ENCODE measurements at regions not wholly inside any gene's neighbourhood (a gene's known extent, or its start where the extent isn't known, plus 50 kb on each side); places are given as distances from the start of the nearest gene placed in this dataset.
"Not testable (repeated sequence)": the region's sequence is repeated elsewhere in the genome, so short reads cannot be mapped to it uniquely, and the experiment has no call there.

DNA sequence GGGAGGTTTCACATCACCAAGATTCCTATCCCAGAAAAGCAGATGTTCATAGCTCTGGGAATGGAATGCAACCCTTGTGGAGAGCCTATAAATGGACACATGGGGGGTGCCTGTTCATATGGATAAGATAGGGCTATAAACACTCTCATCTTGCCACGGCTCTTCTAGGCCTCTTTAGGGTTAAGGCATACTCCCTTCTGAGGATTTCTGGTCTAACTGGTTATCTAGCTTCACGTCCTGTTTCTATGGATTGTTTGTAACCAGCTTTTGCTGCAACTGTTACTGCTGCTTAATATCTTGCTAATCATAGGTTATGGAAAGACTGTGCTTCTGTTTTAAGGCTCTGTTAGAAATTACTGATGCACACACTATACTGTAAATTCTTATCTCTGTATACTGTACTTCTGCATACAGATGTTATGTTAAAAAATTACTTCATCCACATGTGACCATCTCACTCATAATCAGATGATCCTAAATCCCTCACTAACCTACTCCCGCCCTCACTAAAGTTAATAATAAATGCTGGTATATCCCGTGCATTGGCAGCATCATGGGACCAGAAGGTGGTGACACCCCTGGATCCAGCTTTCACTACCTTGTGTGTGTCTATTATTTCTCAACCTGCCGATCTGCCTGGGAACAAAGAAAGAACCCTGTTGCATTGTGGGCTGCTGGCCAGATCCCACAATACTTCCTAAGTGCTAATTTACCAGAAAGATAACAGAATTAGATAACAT, 68.7 kb downstream of the PRKAB2 start:
- not testable (repeated sequence) for DNase-seq

GRCh38 chr1:147099192-147099591, 73.1 kb downstream of the PRKAB2 start:
- no peak for DNase-seq

- peak; percentile 30 for DNase-seq
Observed at GRCh38 chr1:147098338-147098973, 73.8 kb downstream of the PRKAB2 start.

GRCh38 chr1:147095691-147096090, 76.6 kb downstream of the PRKAB2 start:
- DNase-seq, result no peak

DNA sequence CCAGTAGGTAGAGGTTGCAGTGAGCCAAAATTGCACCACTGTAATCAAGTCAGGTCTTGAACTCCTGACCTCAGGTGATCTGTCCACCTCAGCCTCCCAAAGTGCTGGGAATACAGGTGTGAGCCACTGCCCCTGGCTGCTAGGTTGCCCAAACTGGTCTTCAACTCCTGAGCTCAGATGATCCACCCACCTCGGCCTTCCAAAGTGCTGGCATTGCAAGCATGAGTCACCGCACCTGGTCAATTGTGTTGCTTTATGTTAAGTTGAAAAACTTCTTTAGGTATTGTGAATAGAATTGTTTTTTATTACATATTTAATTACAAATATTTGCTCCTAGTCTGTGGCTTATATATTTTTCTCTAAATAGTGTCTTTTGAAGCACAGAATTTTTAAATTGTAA, 80.5 kb downstream of the PRKAB2 start:
- DNase-seq, result no peak

DNA sequence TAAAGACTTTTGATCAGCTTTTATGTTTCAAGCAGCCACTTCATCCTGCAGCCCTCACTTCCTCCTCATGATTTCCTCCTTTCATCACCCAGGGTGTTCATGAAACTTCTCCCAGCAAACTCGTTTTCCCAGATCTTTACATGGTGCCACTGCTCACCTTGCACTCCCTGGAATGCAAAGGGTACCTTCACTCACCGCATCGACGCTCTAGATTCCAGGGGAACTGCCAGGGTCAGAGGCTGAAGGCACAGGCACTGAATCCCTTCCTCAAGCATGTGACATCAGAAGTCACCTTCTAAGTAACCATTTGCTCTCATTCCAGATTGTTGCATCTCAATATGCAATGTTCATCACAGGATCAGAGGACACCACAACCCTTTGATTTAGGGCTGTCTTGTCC, 82.8 kb downstream of the PRKAB2 start:
- no peak for DNase-seq

DNA sequence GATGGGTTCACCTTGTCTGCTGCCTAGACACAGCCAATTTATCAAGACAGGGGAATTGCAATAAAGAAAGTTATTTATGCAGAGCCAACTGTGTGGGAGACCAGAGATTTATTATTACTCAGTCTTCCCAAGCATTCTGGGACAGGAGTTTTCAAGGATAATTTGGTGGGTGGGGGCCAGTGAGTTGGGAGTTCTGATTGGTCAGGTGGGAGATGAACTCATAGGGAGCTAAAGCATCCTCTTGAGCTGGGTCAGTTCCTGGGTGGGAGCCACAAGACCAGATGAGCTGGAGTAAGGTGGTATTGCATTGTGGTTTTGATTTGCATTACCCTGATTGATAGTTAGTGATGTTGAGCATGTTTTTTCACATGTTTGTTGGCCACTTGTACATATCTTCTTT, 86.1 kb downstream of the PRKAB2 start:
- DNase-seq, result no peak

DNA sequence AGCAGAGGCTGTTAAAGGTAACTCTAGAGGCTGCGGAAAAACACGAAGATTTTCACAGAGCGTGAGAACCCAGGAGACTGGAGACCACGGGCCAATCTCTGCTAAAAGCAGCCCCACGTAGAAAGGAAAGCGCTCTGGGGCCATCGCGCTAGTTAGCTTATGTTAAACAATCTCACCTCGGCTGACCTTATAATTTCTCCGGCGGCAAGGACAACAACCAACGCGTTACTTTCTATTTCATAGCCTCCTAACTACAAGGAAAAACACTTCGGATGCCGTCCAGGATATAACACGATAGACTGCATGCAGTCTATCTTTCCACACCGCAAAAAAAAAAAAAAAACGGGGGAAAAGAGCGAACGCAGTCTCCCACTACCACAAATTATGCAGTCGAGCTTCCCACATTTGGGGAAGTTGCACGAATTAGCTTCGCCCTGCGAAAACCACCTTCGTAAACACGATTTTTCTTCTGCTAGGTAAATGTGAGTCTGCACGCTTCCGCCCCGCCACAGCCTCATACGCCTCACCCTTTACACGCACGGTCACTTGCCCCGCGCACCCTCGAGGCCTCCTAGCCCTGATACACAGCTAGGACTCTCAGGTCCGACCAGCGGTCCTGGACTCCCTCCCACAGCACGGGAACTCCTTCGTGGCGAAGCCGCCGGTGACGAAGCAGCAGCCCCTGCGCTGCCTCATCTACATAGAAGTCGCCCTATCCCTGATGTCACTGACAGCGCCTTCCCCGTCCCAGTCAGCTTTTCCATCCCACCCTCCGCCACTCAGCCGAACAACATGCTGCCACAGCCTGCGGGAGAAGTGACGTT, 87.8 kb downstream of the PRKAB2 start:
- peak; percentile 98 for DNase-seq

DNA sequence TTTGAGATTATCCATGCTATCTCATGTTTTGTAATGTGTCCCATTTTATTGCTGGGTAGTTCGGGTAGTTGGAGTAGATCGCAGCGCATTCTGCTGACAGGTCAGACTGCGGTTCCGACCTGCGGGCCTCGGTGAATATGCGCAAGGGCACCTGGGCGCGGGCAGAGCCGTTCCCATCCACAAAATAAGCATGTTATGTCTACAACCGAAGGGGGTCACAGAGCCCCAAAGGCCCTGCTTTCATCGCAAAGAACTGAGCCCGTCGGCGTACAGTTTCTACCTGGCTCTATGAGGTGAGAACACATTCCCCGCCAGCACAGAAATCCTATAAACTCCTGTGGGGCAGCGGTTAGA, 88.4 kb downstream of the PRKAB2 start:
- no peak for DNase-seq

DNA sequence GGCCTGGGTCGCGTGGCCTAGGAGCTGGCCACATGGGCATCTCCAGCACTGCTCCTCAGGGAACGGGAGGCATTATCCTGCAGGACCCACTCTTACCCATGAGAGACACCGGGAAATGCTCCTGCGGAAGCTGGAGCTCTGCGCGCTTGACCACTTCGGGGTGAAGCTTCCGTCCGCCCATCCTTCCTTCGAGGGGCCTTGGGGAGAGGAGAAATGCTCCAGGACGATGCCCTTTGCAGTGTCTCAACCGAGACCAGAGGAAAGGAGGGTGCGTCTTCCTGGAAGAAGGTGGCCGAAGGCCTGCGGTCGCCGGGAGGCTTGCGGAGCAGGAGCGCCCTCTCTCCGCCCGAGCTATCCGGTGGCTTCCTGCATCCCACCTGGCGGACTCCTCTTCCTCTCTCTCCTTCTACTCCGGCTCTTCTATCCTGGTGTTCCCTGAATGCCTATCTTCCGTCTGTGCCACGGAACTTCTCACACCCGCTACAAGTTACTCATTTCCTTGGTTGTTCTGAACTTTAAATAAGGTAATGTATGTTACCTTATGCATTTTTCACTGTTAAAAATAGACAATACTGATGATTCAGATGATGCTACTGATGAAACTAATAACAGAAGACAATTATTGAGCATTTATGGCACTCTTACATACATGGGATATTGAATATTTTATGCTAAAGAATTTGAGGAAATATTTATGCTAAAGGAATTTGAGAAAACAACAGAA, 91.4 kb downstream of the PRKAB2 start:
- DNase-seq, result no peak

GRCh38 chr1:147080006-147080661, 92.1 kb downstream of the PRKAB2 start:
- DNase-seq, result no peak

- DNase-seq, result no peak
Observed at GRCh38 chr1:147079400-147080005, 92.8 kb downstream of the PRKAB2 start.

DNA sequence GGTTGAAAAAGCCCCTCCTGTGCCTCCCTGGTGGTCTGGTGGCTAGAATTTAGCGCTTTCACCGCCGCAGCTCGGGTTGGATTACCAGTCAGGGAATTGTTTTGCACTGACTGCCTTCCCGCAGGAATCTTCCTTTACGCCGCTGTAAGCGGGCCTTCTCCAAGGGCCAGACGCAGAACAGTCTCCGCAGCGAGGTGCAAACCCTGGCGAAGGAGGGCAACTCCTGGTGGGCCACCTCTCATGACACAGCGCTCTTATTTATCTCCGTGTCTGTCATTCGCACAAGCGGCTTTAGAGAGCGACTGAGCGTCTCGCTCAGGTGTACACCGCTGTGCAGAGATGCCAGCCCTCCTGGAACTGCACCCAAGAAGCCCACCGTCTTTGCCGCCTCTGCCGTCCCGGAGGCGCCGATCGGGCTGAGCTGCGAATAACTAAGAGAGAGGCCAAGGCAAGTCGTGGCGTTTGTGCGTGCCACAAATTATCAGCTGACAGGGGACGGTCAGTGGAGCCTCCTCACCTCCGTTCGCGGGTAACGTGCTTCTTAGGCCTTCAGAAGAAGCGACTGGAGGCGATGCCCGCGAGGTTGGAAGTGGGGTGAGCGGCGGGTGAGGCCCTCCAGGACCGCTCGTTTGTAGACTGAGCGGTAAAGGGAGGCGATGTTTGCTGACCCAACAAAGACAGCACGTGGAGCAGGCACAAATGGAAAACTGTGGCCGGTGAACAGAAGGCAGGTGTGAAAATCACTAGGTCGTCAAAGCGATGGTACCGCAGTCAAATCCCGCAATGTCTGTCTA, 93.5 kb downstream of the PRKAB2 start:
- no peak for DNase-seq

DNA sequence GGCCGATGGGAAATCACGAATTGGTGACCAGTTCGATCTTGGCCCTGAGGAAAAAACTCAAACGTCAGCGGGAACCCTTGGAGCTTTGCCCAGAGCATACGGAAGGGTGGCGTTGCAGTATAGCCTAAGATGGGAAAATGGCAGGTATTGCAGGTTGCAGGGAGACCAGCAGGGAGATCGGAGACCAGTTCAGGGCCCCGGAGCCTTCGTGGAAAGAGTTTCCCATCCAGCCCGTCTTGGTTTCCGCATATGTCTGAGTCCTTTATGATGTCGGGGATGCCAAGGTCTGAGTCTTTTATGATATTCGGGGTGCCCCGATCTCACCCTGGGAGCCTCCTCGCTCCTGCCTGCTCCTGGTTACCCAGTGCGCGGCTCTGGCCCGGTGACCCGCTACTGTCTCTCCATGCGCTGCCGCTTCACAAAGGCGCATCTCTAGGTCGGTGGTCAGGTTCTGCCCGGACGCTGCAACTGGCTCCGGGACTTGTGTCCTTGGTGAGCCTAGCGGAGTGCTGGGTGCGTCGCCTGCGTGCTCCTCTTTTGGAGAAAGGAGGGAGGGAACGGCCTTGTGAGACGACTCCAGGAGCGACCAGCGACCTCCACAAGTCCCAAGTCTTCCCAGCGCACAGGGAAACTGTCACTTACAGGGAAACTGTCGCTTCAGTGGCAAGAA, 94.2 kb downstream of the PRKAB2 start:
- DNase-seq, result no peak

DNA sequence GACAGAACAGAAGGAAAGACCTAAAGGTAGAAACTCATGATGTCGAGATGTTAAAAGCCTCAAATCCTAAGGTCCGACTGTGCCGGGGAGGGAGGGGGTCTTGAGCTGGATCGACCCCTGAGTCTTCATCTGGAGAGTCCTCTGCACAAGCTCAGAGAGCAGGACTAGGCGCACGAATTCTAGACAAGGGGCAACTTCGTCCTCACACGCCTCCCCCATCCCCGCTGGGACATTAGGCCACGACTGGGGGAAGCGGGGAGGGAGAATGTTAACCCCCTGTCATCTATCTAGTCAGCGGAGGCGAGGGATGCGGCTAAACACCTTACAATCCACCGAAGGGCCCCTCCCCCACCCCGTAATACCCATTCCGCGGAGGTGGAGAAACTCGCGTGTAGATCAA, 94.7 kb downstream of the PRKAB2 start:
- DNase-seq, result no peak

GRCh38 chr1:147077081-147077480, 95.2 kb downstream of the PRKAB2 start:
- no peak for DNase-seq

GRCh38 chr1:147076442-147076841, 95.8 kb downstream of the PRKAB2 start:
- DNase-seq, result no peak

- no peak for DNase-seq
Observed at GRCh38 chr1:147072482-147073432, 99.5 kb downstream of the PRKAB2 start.

DNA sequence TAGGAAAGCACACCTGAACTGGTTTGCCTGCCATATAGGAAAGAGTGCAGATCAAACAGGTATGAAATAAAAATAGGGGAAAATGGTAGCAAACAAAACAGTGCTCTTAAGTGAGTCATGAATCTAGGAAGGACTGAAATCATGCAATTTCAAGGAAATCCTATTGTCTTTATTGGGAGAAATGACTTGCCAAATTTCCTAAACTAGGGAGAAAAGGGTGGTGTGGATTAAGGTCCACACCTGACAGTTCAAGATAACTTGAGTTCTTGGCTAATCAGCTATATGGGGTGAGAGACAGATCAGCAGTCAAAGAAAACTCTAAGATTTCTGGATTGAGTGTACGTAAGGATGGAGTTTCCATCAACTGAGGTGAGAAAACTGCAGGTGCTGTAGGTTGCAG, 101.1 kb downstream of the PRKAB2 start:
- no peak for DNase-seq

- no peak for DNase-seq
Observed at GRCh38 chr1:147062956-147063355, 109.3 kb downstream of the PRKAB2 start.
